Urinary bladder (tissue), 3 donors: ENCODE measurements at regions not wholly inside any gene's neighbourhood (a gene's known extent, or its start where the extent isn't known, plus 50 kb on each side); places are given as distances from the start of the nearest gene placed in this dataset.
"Not testable (repeated sequence)": the region's sequence is repeated elsewhere in the genome, so short reads cannot be mapped to it uniquely, and the experiment has no call there.

ENCODE experiments used
- DNase-seq: peaks from one replicate; pipeline ENCODE4 v3.0.0-alpha.2; 2015; ENCODE audit errors: extremely low spot score
- H3K27ac ChIP-seq: one replicate; pipeline ENCODE4 v1.5.1; 2013; ENCODE audit warnings: low read depth, mild to moderate bottlenecking, moderate library complexity
- H3K36me3 ChIP-seq: one replicate; pipeline ENCODE4 v1.6.1; 2013; ENCODE audit warnings: mild to moderate bottlenecking, moderate library complexity; ENCODE audit not compliant: insufficient read depth
- H3K4me1 ChIP-seq: one replicate; pipeline ENCODE4 v1.6.1; 2013; ENCODE audit warnings: mild to moderate bottlenecking, moderate library complexity; ENCODE audit not compliant: insufficient read depth
- H3K4me3 ChIP-seq: one replicate; pipeline ENCODE4 v1.5.1; 2013; ENCODE audit warnings: low read depth, low read length
- WGBS: extraction: QIAGEN DNeasy Blood & Tissue Kit; methylation state at CpG from one replicate; pipeline ENCODE4 v1.1.7; 2013; 5-methylcytosine and 5-hydroxymethylcytosine counted together
- donor health status: healthy with polysubstance abuse.
- donor health status: healthy.

- no peak overlapping the region for H3K4me3 ChIP-seq
- no peaks in the 10 kb centered on the region for H3K36me3 ChIP-seq
- no peak for DNase-seq
- no peak overlapping the region for H3K27ac ChIP-seq
- H3K4me1 ChIP-seq = no peaks in the 10 kb centered on the region
- WGBS = 95% methylated on average over 16 of the region's 16 CpGs
These were observed 253.5 kb downstream of the ACKR3 start for GRCh38 chr2:236823041-236823629.

DNA sequence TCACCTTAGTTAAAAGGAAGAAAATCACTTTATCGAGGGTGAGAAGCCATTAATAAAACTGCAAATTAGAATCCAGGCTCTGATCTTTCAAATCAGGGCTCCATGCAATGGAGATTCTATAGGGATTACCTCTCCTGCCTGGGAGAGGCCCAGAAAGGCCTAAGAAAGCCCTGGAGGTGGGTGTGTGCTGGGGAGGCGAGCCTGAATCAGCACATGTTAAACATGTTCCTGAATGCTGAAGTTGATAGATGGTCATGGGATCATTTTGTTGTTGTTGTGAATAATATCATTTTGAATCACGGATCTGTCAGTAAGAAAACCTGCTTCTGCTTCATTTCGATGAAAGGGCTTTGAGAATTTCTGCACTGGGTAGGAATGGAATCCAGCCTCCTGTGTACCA, 254.3 kb downstream of the ACKR3 start:
- H3K27ac ChIP-seq = no peak overlapping the region
- no peak overlapping the region for H3K4me3 ChIP-seq
- H3K36me3 ChIP-seq = no peaks in the 10 kb centered on the region
- no peak for DNase-seq
- 83% methylated on average over 4 of the region's 4 CpGs for WGBS
- no peaks in the 10 kb centered on the region for H3K4me1 ChIP-seq

DNA sequence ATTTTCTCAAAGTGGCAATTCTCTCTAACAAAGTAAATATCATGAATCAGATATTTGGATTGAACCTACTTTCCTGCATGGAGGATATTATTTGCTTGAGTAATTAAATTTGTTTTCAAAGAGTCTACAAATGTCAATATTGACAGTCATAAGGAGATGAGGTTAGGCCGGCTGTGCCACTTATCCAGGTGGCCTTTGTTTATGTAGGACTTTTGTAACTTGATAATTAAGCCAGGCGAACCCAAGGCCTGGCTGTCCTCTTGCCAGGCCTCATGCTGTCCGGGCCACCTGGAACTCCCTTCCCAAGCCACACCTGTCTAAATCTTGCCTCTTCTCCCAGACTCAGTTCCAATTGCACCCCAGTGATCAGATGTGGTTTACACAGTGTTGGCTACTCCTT, 255.2 kb downstream of the ACKR3 start:
- no peak for DNase-seq
- H3K36me3 ChIP-seq = no peaks in the 10 kb centered on the region
- 76% methylated on average over 3 of the region's 3 CpGs for WGBS

DNA sequence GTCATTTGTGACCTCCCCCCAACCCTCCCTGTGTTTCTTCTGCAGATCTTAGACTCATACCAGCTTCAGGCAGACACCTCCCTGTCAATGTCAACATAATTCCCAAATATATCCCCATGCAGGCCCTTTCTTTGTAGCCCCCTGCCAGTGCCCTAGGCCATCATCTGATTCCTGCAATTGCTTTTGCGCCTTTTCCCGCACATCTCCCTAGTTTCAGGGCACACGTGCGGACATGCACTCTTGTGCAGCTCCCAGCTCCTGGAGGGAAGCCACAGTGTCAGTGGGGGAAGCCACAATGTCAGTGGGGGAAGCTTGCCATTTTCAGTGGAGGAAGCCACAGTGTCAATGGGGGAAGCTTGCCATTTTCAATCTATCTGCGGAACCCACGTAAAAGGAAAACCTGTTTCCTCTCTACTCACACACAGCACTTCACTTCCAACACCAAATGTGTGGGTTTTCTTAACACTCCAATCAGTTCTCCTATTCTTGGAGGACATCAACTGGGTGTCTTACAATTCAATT, 256.4 kb downstream of the ACKR3 start:
- H3K4me1 ChIP-seq = no peaks in the 10 kb centered on the region
- no peaks in the 10 kb centered on the region for H3K36me3 ChIP-seq
- WGBS = 89% methylated on average over 6 of the region's 6 CpGs

More for the DNA sequence above, 255.2 kb downstream of the ACKR3 start:
- Histone ChIP-seq H3K27ac (no peak overlapping the region), H3K4me3 (no peak overlapping the region), H3K4me1 (no peaks in the 10 kb centered on the region)

GRCh38 chr2:236826606-236827156, 257.1 kb downstream of the ACKR3 start:
- no peaks in the 10 kb centered on the region for H3K4me1 ChIP-seq
- H3K4me3 ChIP-seq = no peak overlapping the region
- H3K36me3 ChIP-seq = no peaks in the 10 kb centered on the region
- DNase-seq = no peak
- no peak overlapping the region for H3K27ac ChIP-seq
- 86% methylated on average over 6 of the region's 6 CpGs for WGBS

More for the DNA sequence above, 256.4 kb downstream of the ACKR3 start:
- DNase-seq = no peak
- no peak overlapping the region for H3K27ac ChIP-seq
- H3K4me3 ChIP-seq = no peak overlapping the region

DNA sequence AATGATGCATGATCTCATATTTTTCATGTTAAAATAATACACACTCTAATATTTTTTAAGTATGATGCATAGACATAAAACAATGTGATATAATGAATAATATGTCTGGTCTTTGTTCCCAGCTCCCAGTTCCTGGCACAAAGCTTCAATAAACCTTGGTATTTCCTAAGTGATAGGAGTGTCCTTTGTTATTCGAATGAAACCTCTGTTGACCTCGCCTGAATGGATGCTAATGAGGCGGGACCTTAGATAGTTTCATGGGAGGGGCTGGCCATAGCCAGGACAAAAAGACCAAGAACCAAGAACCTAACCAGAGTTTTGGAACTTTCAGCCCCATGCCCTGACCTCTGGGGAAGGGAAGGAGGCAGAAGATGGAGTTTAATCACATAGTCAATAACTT, 257.7 kb upstream of the COPS8 start:
- DNase-seq = no peak
- H3K4me3 ChIP-seq = no peak overlapping the region
- H3K36me3 ChIP-seq = no peaks in the 10 kb centered on the region
- WGBS = 83% methylated on average over 3 of the region's 3 CpGs
- H3K27ac ChIP-seq = no peak overlapping the region
- H3K4me1 ChIP-seq = no peaks in the 10 kb centered on the region

GRCh38 chr2:236828820-236829219, 256.9 kb upstream of the COPS8 start:
- H3K4me1 ChIP-seq = no peaks in the 10 kb centered on the region
- 88% methylated on average over 2 of the region's 2 CpGs for WGBS

GRCh38 chr2:236830926-236831325, 254.8 kb upstream of the COPS8 start:
- no peak overlapping the region for H3K27ac ChIP-seq
- no peaks in the 10 kb centered on the region for H3K4me1 ChIP-seq
- H3K36me3 ChIP-seq = no peaks in the 10 kb centered on the region
- no peak overlapping the region for H3K4me3 ChIP-seq
- 66% methylated on average over 3 of the region's 3 CpGs for WGBS
- no peak for DNase-seq

More at GRCh38 chr2:236828820-236829219, 256.9 kb upstream of the COPS8 start:
- no peak for DNase-seq
- no peak overlapping the region for H3K4me3 ChIP-seq
- no peak overlapping the region for H3K27ac ChIP-seq
- H3K36me3 ChIP-seq = no peaks in the 10 kb centered on the region

DNA sequence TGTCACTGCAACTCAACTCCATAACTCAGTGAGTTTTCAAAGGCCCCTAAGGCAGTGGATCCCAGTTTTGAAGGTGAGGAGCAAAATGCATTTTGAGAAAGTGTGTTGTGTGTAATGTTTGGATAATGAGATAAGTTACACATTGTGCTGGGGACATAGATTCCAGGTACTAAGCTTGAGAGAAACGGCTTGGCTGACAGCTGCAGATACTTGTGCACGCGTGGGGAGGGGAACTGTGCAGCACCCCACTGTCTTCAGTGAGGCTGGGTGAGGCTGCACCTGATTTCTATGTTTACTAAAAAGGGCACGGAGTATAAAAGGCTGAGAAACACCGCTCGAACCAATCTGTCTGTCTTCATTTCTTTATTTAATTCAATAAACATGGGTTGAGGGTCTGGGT, 254.0 kb upstream of the COPS8 start:
- Histone ChIP-seq H3K27ac (no peak overlapping the region), H3K4me1 (no peaks in the 10 kb centered on the region), H3K4me3 (no peak overlapping the region), H3K36me3 (no peaks in the 10 kb centered on the region)
- DNase-seq = no peak
- WGBS = 92% methylated on average over 6 of the region's 6 CpGs

- no peaks in the 10 kb centered on the region for H3K36me3 ChIP-seq
- DNase-seq = no peak
- no peak overlapping the region for H3K4me3 ChIP-seq
- 84% methylated on average over 3 of the region's 3 CpGs for WGBS
- H3K4me1 ChIP-seq = no peaks in the 10 kb centered on the region
- H3K27ac ChIP-seq = no peak overlapping the region
These were observed 252.1 kb upstream of the COPS8 start for GRCh38 chr2:236833501-236834073.

DNA sequence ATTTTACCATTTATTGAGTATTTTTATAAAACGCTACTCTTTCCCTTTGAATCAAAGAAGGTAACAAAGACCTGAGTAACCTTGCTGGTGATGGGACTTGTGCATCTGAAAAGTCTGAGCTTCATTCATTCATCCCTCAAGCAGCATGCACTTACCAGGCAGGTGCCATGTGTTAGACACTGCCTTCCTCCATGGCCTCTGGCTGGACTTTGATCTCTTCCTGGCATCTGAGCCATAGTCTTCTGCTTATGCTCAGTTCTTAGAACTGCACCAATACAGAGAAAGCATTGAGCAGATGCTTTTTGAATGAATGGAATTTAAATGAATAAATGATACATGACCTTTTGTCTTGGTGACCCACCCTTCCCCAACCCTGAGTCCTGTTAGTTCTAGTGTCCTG, 251.4 kb upstream of the COPS8 start:
- WGBS = 96% methylated on average over 1 of the region's 1 CpG
- DNase-seq = no peak
- no peak overlapping the region for H3K4me3 ChIP-seq

DNA sequence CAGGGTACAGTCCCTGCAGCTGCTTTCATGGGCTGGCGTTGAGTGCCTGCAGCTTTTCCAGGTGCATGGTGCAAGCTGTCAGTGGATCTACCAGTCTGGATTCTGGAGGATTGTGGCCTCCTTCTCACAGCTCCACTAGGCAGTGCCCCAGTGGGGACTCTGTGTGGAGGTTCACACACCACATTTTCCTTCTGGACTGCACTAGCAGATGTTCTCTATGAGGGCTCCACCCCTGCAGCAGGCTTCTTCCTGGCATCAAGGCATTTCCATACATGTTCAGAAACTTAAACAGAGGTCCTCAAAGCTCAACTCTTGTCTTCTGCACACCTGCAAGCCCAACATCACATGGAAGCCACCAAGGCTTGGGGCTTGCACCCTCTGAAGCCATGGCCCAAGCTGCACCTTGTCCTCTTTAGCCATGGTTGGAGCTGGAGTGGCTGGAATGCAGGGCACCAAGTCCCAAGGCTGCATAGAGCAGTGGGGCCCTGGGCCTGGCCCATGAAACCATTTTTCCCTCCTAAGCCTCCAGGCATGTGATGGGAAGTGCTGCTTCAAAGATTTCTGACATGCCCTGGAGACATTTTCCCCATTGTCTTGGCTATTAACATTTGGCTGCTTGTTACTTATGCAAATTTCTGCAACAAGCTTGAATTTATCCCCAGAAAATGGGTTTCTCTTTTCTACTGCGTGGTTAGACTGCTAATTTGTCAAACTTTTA, 250.2 kb upstream of the COPS8 start:
- no peak for DNase-seq
- no peaks in the 10 kb centered on the region for H3K4me1 ChIP-seq
- no peak overlapping the region for H3K4me3 ChIP-seq
- 90% methylated on average over 2 of the region's 2 CpGs for WGBS
- H3K27ac ChIP-seq = no peak overlapping the region
- no peaks in the 10 kb centered on the region for H3K36me3 ChIP-seq

More for the DNA sequence above, 251.4 kb upstream of the COPS8 start:
- Histone ChIP-seq H3K4me1 (no peaks in the 10 kb centered on the region), H3K27ac (no peak overlapping the region), H3K36me3 (no peaks in the 10 kb centered on the region)

DNA sequence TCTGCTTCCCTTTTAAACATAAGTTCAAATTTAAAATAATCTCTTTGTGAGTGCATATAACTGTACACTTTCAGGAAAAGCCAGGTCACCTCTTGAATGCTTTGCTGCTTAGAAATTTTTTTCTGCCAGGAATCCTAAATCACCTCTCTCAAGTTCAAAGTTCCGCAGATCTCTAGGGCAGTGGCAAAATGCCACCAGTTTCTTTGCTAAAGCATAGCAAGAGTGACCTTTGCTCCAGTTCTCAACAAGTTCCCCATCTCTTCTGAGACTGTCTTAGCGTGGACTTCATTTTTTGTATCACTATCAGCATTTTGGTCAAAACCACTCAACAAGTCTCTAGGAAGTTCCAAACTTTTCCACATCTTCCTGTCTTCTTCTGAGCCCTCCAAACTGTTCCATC, 249.7 kb upstream of the COPS8 start:
- WGBS = 81% methylated on average over 2 of the region's 2 CpGs
- not testable (repeated sequence) for H3K27ac ChIP-seq, H3K4me3 ChIP-seq, DNase-seq, H3K4me1 ChIP-seq, H3K36me3 ChIP-seq

GRCh38 chr2:236840215-236840614, 245.5 kb upstream of the COPS8 start:
- WGBS = 82% methylated on average over 3 of the region's 3 CpGs
- H3K27ac ChIP-seq = no peak overlapping the region
- no peaks in the 10 kb centered on the region for H3K36me3 ChIP-seq
- no peak for DNase-seq
- H3K4me3 ChIP-seq = no peak overlapping the region
- H3K4me1 ChIP-seq = no peaks in the 10 kb centered on the region
